GM10266 (cell line): ENCODE measurements at regions not wholly inside any gene's neighbourhood (a gene's known extent, or its start where the extent isn't known, plus 50 kb on each side); places are given as distances from the start of the nearest gene placed in this dataset.

Experiments used
- DNase-seq: peaks from one replicate; pipeline ENCODE4 v3.0.0; 2012; ENCODE audit errors: extremely low spot score
- TF ChIP-seq, protein P1 (sequence below): IDR thresholded peaks from 2 replicates; pipeline ENCODE4 v1.5.1; 2012; ENCODE audit warnings: mild to moderate bottlenecking, low read depth; ENCODE audit not compliant: control insufficient read depth, insufficient read depth; ENCODE audit errors: missing control alignments

DNA sequence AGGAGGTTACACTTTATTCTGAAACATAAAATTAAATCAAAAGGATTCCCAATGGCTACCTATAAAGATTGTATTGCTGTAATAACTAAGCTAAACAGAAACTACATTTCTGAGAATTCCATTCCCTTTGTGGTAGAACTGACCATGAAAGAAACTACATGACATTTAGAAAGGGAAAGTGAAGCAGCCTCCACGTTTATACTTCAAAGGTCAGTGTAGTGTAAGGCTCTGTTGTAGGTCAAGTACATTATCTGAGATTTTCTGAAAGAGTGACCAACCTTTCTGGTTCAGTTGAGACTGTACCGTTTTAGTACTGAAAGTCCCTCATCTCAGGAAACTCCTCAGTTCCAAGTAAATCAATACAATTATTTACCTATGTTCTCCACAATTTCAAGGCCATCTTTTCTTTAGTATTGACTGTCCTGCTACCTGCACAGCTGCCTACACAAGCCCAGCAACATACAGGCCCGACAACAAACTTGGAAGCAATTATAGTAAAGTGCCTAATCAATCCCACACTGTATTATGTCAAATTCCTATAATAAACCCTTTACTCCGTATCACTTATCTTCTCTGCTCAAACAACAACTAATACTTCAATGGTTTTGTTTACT, 343.0 kb downstream of the PLOD2 start:
- DNase-seq = no peak
- TF ChIP-seq, protein P1, sequence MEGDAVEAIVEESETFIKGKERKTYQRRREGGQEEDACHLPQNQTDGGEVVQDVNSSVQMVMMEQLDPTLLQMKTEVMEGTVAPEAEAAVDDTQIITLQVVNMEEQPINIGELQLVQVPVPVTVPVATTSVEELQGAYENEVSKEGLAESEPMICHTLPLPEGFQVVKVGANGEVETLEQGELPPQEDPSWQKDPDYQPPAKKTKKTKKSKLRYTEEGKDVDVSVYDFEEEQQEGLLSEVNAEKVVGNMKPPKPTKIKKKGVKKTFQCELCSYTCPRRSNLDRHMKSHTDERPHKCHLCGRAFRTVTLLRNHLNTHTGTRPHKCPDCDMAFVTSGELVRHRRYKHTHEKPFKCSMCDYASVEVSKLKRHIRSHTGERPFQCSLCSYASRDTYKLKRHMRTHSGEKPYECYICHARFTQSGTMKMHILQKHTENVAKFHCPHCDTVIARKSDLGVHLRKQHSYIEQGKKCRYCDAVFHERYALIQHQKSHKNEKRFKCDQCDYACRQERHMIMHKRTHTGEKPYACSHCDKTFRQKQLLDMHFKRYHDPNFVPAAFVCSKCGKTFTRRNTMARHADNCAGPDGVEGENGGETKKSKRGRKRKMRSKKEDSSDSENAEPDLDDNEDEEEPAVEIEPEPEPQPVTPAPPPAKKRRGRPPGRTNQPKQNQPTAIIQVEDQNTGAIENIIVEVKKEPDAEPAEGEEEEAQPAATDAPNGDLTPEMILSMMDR = no peak

GRCh38 chr3:145820170-145820569, 340.8 kb downstream of the PLOD2 start:
- TF ChIP-seq, protein P1 = no peak

DNA sequence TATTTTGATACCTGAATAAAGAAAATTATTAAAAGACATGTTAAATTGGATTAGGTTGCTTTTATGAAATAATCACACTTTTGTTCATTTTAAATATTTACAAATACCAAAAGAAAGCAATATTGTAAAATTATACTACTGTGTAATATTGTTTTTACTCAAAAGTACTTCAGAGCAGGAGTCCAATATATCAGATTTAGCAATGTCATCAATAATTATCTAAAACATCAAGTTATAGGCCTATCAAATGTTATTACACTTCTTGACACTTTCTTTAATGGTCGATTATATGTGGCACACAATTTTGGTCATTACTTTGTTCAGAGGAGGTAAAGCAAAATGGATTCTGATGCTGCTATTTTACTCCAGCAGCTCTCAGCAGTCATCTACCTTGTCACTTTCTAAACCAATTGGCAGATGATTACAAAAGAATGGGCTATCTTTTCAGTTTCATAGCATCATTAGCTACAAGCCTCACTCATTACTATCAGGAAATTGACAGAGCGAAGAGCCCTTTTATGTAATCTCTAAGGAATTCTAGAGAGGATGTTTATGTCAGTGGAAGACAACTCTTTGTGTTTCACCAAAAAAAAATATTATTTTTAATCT, 318.6 kb downstream of the PLOD2 start:
- no peak for DNase-seq
- TF ChIP-seq, protein P1 = no peak

More at GRCh38 chr3:145820170-145820569, 340.8 kb downstream of the PLOD2 start:
- no peak for DNase-seq

DNA sequence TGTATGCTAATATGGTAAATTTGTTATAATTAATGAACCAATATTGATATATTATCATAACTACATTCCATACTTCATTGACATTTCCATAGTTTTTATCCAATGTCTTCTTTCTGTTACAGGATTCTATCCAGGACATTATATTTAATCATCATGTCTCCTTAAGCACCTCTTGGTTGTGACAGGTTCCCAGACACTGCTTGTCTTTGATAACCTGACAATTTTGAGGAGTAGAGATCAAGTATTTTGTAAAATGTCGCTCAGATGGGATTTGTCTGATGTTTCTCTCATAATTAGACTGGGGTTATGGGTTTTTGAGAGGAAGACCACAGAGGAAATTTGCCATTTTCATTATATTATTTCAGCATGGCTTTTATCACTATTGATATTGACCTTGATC, 317.4 kb downstream of the PLOD2 start:
- TF ChIP-seq, protein P1 = no peak
- DNase-seq = no peak

- no peak for DNase-seq
- TF ChIP-seq, protein P1 = no peak
These were observed 311.9 kb downstream of the PLOD2 start for GRCh38 chr3:145849115-145849514.

DNA sequence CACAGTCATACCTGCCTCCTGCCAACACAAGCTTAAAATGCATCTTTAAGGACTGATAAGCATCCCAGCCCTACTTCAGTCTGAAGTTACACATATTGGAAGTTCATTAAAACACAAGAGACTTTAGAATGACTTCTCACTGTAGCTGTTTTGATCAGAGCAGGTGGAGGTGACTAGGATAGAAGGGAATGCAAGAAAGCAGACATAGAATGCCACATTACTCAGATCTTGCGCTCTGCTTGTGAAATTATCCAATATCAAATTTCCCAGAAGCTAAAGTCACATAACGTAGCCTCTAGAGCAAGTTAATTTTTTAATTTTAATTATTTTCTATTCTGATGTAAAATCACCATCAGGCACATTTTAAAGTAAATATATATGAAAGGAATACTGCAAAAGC, 306.5 kb downstream of the PLOD2 start:
- no peak for DNase-seq
- TF ChIP-seq, protein P1 = no peak

GRCh38 chr3:145857956-145858355, 303.0 kb downstream of the PLOD2 start:
- TF ChIP-seq, protein P1 = no peak
- no peak for DNase-seq
